ENCODE measurements at regions not wholly inside any gene's neighbourhood (a gene's known extent, or its start where the extent isn't known, plus 50 kb on each side); places are given as distances from the start of the nearest gene placed in this dataset.

- TF ChIP-seq CTCF (IDR thresholded peaks at IDR 0.05; ENCODE audit: low read depth, low read length) (no peak), MYC (IDR thresholded peaks at IDR 0.05; ENCODE audit: low read depth, low read length) (no peak), POLR2A (IDR thresholded peaks at IDR 0.05; ENCODE audit: extremely low read depth, insufficient read length) (no peak)
- TF ChIP-seq, protein P1, sequence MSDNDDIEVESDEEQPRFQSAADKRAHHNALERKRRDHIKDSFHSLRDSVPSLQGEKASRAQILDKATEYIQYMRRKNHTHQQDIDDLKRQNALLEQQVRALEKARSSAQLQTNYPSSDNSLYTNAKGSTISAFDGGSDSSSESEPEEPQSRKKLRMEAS (IDR thresholded peaks at IDR 0.05; ENCODE audit: low read depth, low read length): no peak
Measured at GRCh38 chr7:71005109-71005508, 126.8 kb upstream of the GALNT17 start.
